BE2C (cell line): ENCODE measurements at regions not wholly inside any gene's neighbourhood (a gene's known extent, or its start where the extent isn't known, plus 50 kb on each side); places are given as distances from the start of the nearest gene placed in this dataset.
A peak's percentile ranks its signal among the peaks of the same experiment; 100 is the strongest.

Experiments
- DNase-seq: peaks from one replicate; pipeline ENCODE4 v3.0.0-alpha.2; 2020
- H3K27me3 ChIP-seq: fragments of 250-450 bp; sonication (Bioruptor Pico); 2 replicates; pipeline ENCODE4 v1.5.1; 2020; ENCODE audit warnings: mild to moderate bottlenecking
- H3K36me3 ChIP-seq: fragments of 250-450 bp; sonication (Bioruptor Pico); 2 replicates; pipeline ENCODE4 v1.5.1; 2020; ENCODE audit warnings: mild to moderate bottlenecking
- H3K4me1 ChIP-seq: fragments of 250-450 bp; sonication (Bioruptor Pico); 2 replicates; pipeline ENCODE4 v1.5.1; 2020
- H3K4me3 ChIP-seq: 2 replicates; pipeline ENCODE4 v1.5.1; 2011; ENCODE audit warnings: low read depth, low read length
- H3K9me3 ChIP-seq: fragments of 250-450 bp; sonication (Bioruptor Pico); 2 replicates; pipeline ENCODE4 v1.5.1; 2020
- TF ChIP-seq, protein P1 (sequence below): IDR thresholded peaks from 2 replicates; pipeline ENCODE4 v1.5.1; 2012; ENCODE audit warnings: mild to moderate bottlenecking, low read depth, low read length

DNA sequence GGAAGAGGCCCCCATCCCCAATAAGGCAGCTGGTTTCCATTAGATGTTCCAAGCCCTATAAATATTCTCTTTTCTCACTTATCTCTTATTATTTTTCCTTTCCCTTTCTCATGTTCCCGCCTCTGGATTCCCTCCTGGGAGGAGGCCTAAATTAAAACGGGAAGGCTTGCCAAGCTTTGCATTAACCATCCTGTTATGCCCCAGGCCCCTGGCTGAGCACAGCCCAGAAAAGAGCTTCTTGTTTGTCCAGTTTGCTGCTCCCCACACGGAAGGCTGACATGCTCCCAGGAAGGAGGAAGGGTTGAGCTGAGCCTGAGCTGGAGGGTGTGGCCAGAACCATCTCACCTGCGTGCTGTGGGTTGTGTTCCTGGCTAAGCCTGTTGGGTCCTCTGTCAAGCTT lies 63.1 kb upstream of the BOC start:
- Histone ChIP-seq H3K27me3 (no peaks in the 10 kb centered on the region), H3K36me3 (no peaks in the 10 kb centered on the region), H3K9me3 (no peaks in the 10 kb centered on the region), H3K4me3 (no peak overlapping the region), H3K4me1 (peaks cover 3% of the 10 kb centered on the region)
- DNase-seq = peak; percentile 43
- TF ChIP-seq, protein P1, sequence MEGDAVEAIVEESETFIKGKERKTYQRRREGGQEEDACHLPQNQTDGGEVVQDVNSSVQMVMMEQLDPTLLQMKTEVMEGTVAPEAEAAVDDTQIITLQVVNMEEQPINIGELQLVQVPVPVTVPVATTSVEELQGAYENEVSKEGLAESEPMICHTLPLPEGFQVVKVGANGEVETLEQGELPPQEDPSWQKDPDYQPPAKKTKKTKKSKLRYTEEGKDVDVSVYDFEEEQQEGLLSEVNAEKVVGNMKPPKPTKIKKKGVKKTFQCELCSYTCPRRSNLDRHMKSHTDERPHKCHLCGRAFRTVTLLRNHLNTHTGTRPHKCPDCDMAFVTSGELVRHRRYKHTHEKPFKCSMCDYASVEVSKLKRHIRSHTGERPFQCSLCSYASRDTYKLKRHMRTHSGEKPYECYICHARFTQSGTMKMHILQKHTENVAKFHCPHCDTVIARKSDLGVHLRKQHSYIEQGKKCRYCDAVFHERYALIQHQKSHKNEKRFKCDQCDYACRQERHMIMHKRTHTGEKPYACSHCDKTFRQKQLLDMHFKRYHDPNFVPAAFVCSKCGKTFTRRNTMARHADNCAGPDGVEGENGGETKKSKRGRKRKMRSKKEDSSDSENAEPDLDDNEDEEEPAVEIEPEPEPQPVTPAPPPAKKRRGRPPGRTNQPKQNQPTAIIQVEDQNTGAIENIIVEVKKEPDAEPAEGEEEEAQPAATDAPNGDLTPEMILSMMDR = no peak

DNA sequence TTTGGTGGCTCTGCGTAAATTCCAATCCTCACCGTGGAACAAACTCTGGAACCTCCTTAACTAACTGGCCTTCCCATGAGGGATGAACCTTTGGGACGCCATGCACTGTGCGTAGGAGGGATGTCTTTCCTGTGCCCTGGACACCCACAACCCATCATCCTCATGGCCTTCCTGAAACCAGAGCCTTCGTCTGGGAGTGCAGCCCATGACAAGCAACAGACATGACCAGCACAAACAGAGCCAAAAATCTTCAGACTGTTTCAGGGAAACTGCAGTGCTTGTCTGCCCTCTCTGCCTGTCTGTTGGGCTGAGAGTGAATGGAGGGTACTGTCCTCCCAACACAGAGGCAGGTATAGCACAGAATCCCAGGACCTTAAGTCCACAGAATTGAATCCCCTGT lies 61.1 kb upstream of the BOC start:
- Histone ChIP-seq H3K36me3 (no peaks in the 10 kb centered on the region), H3K27me3 (no peaks in the 10 kb centered on the region), H3K9me3 (no peaks in the 10 kb centered on the region), H3K4me1 (peaks cover 3% of the 10 kb centered on the region), H3K4me3 (no peak overlapping the region)
- TF ChIP-seq, protein P1 = no peak
- DNase-seq = no peak

DNA sequence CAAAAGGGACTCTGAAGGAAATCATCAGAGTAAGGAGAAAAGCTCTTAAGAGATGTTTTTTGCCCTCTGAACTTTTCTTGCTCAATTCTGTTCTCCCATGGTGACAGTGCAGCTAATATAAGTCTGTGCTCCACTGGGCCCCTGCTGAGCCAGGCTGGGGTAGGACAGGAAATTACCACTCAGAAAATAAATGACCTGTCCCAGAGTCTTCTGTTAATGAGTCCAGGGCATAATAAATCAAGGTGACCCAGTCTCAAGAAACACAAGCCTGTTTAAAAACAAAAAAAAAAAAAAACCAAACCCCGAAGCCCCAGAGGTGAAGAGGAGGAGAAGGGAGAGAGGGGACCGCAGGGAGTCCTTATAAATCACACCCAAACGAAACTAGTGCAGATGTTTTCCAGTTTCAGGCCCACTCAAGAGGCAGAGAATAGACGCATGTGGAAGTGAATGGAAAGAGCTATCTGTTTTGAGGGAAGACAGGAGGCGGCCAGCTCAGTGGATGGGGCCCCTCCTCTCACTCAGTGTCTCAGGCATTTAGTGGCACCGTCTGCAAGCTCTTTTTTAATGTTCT lies 59.8 kb upstream of the BOC start:
- TF ChIP-seq, protein P1 = no peak
- DNase-seq = no peak

DNA sequence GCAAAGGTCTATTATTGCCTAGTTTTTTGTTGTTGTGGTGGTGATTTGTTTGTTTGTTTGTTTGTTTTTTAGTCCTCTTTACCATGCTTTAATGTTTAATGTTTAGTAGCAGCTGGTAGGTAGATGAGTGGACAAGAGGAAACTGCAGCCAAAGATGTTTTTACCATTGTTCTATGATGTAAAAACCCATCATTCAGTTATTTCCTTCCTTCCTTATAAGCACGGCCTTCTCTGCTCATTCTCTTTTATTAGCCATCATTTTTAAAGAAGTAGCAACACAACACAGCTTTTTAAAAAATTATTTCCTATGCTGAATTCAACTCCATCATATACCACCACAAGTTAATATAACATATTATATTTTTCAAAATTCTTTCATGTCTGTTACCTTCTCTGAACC lies 58.5 kb upstream of the BOC start:
- no peak for DNase-seq
- no peaks in the 10 kb centered on the region for H3K36me3 ChIP-seq
- no peaks in the 10 kb centered on the region for H3K27me3 ChIP-seq
- H3K9me3 ChIP-seq = no peaks in the 10 kb centered on the region
- TF ChIP-seq, protein P1 = no peak
- no peak overlapping the region for H3K4me3 ChIP-seq
- peaks cover 3% of the 10 kb centered on the region for H3K4me1 ChIP-seq

More for the DNA sequence above, 59.8 kb upstream of the BOC start:
- Histone ChIP-seq H3K9me3 (no peaks in the 10 kb centered on the region), H3K36me3 (no peaks in the 10 kb centered on the region), H3K4me3 (no peak overlapping the region), H3K27me3 (no peaks in the 10 kb centered on the region), H3K4me1 (peaks cover 3% of the 10 kb centered on the region)

DNA sequence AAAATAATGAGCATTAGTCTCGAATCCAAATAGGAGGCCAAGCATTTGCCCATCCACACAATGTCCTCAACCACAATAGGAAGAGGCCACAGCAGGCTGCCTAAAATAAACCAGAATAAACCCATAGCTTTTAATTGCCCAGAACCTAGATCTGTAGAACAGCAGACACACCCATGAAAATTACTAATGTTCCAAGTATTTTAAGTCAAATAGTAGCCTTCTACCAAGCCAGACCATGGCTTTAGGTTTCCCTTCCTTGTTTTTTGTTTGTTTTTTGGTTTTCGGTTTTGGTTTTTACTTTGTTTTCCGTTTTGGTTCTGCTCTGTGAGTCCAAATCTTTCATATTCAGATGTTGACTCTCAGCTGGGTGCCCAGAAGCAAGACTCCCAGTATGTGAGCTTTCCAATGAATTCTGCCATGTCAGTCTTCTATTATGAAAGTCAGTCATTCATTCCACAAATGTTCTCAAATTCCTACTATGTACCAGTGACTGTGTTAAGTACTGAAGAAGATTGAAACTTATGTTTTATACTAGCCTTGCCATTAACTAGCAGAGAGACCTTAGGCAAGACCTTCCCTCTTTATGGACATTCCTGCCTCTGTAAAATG lies 57.8 kb upstream of the BOC start:
- Histone ChIP-seq H3K4me3 (no peak overlapping the region), H3K27me3 (no peaks in the 10 kb centered on the region), H3K9me3 (no peaks in the 10 kb centered on the region), H3K4me1 (no peaks in the 10 kb centered on the region; the same call in 1 of the 2 replicates), H3K36me3 (no peaks in the 10 kb centered on the region)
- TF ChIP-seq, protein P1 = no peak
- no peak for DNase-seq

DNA sequence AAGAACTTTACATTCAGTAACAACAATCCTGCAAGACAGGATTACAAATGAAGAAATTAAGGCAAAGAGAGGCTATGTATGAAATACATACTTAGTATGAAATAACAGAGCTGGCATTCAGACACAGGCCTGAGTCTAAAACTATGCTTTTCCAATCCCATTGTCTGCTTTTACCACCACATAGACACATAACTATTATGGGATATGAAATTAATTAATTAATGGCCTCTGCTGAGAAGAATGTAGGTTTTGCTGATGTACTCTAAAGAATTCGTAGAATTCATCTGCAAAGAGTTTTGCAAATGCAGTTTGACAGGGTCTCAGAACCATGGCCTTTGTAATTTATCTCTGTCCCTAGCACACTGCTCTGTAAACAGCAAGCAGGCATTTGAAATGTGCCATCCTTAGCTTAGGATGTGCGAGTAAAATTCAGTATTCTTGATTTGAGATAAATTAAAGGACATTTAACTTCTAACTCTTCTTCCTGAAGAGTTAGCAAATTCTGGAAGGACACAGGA lies 54.5 kb upstream of the BOC start:
- Histone ChIP-seq H3K9me3 (no peaks in the 10 kb centered on the region), H3K27me3 (no peaks in the 10 kb centered on the region), H3K4me1 (no peaks in the 10 kb centered on the region), H3K36me3 (no peaks in the 10 kb centered on the region), H3K4me3 (no peak overlapping the region)
- TF ChIP-seq, protein P1 = no peak
- DNase-seq = no peak
